Ectodermal cell (in vitro differentiated cells): ENCODE measurements at regions not wholly inside any gene's neighbourhood (a gene's known extent, or its start where the extent isn't known, plus 50 kb on each side); places are given as distances from the start of the nearest gene placed in this dataset.

ENCODE experiments used
- H3K27ac ChIP-seq: 2 replicates; pipeline ENCODE4 v1.7.0; 2013; ENCODE audit warnings: mild to moderate bottlenecking, low read depth, low read length; ENCODE audit not compliant: insufficient read depth, poor library complexity, severe bottlenecking
- H3K27me3 ChIP-seq: 2 replicates; pipeline ENCODE4 v1.7.0; 2013; ENCODE audit warnings: mild to moderate bottlenecking, low read length; ENCODE audit not compliant: insufficient read depth, control insufficient read depth, poor library complexity, severe bottlenecking
- H3K36me3 ChIP-seq: one replicate; pipeline ENCODE4 v1.7.0; 2013; ENCODE audit warnings: low read length; ENCODE audit not compliant: control insufficient read depth, insufficient read depth
- H3K4me1 ChIP-seq: one replicate; pipeline ENCODE4 v1.7.0; 2013; ENCODE audit warnings: low read length; ENCODE audit not compliant: control insufficient read depth, insufficient read depth
- H3K4me3 ChIP-seq: 2 replicates; pipeline ENCODE4 v1.7.0; 2013; ENCODE audit warnings: low read depth, low read length, control low read depth; ENCODE audit not compliant: insufficient read depth
- H3K9me3 ChIP-seq: 2 replicates; pipeline ENCODE4 v1.7.0; 2013; ENCODE audit warnings: mild to moderate bottlenecking, low read length, moderate library complexity; ENCODE audit not compliant: control insufficient read depth
- WGBS, 2 experiments: methylation state at CpG; one replicate each; pipeline ENCODE4 v1.1.7; 2013; ENCODE audit warnings: missing lambda C conversion rate in 2 of 2; 5-methylcytosine and 5-hydroxymethylcytosine counted together

DNA sequence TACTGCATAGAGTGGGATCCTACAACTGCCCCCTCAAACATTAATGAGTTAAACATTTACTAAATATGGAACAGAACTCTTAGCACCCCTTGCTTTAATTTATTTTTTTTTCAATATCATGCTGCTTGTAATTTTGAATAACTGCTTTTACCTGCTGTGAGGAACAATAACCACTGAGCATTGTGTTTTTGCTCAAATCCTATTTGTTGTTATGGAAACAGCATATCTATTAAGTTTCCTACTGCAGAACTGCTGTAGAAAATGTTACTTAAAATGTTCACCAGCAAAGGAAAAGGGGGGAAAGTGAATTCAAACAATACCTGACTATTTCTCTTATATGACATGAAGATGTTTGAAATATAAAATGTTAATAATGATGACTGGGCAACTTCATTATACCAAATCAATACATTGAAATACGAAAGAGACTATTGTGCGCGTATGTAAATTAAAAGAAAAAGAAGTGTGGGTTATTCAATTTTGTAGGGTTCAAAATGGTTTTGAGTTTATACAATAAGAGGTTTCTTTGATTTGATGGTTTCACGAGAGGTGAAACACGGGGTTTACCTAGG lies 1043.8 kb upstream of the NUDT12 start:
- no peaks in the 10 kb centered on the region for H3K27me3 ChIP-seq
- no peaks in the 10 kb centered on the region for H3K4me1 ChIP-seq
- WGBS, 2 experiments: 75 to 79% methylated on average over 4 to 5 of the region's 5 CpGs
- no peaks in the 10 kb centered on the region for H3K9me3 ChIP-seq
- H3K36me3 ChIP-seq: no peaks in the 10 kb centered on the region
- no peak overlapping the region for H3K4me3 ChIP-seq
- H3K27ac ChIP-seq: no peak overlapping the region

DNA sequence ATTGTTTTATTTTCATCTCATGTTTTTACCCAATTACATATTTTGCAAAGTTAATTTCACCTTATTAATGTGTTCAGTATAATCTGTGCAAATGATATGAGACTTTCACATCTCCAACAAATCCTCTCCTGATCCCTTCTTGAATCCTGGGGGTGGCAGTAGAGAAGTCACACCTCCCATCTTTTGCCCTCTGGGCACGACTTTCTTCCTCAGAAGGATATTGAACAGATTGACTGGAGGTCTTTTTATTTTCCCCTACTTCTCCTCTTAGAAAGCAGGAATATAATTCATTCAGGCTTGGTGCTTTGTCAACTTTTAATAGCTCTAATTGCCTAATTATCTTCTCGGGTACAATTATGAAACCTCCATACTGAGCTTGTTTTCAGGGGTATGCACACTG lies 1037.1 kb upstream of the NUDT12 start:
- Histone ChIP-seq H3K4me1 (no peaks in the 10 kb centered on the region), H3K27ac (no peak overlapping the region), H3K9me3 (no peaks in the 10 kb centered on the region), H3K4me3 (no peak overlapping the region), H3K36me3 (no peaks in the 10 kb centered on the region), H3K27me3 (no peaks in the 10 kb centered on the region)
- WGBS, 2 experiments: 93 to 100% methylated on average over 1 to 2 of the region's 2 CpGs

DNA sequence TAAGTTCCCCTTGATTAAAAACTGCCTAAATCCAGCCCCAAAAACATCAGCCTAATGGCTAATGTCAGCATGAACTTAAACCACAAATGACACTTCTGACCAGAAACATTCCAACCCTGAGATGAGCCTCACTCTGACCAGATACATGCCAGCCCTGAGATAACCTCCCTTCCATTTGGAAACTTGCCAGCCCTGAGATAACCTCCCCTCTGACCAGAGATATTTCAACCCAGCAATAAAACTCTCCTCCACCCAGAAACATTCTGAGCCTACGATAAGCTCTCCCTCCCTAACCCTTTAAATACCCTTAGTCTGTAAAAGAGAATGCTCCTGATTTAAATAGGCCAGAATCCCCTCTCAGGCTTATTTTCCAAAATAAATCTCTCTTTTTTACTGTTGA lies 1035.7 kb upstream of the NUDT12 start:
- H3K27me3 ChIP-seq: no peaks in the 10 kb centered on the region
- no peak overlapping the region for H3K4me3 ChIP-seq
- no peaks in the 10 kb centered on the region for H3K36me3 ChIP-seq
- 0% methylated on average over 1 of the region's 1 CpG for WGBS, 2 experiments
- no peaks in the 10 kb centered on the region for H3K4me1 ChIP-seq
- H3K27ac ChIP-seq: no peak overlapping the region
- no peaks in the 10 kb centered on the region for H3K9me3 ChIP-seq

DNA sequence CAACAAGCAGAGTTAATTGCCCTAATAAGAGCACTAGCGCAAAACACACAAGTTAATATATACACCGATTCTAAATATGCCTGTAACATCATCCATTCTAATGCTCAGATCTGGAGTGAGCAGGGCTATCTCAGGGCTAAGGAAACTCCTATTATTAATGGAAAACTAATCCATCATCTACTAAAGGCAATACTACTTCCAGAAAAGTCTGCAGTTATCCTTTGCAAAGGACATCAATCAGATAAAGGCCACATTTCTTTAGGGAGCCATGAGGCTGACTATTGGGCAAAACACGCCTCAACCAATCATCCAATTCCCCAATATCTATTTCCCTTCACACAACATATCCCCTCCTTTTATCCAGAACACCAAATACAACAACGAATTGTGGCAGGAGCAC lies 1032.3 kb upstream of the NUDT12 start:
- no peaks in the 10 kb centered on the region for H3K27me3 ChIP-seq
- no peaks in the 10 kb centered on the region for H3K4me1 ChIP-seq
- H3K36me3 ChIP-seq: no peaks in the 10 kb centered on the region
- no peak overlapping the region for H3K4me3 ChIP-seq
- H3K27ac ChIP-seq: no peak overlapping the region
- 92 to 94% methylated on average over 4 of the region's 4 CpGs for WGBS, 2 experiments
- H3K9me3 ChIP-seq: no peaks in the 10 kb centered on the region

- no peaks in the 10 kb centered on the region for H3K36me3 ChIP-seq
- H3K27me3 ChIP-seq: no peaks in the 10 kb centered on the region
- no peak overlapping the region for H3K4me3 ChIP-seq
- H3K27ac ChIP-seq: no peak overlapping the region
- no peaks in the 10 kb centered on the region for H3K4me1 ChIP-seq
- H3K9me3 ChIP-seq: no peaks in the 10 kb centered on the region
- 74 to 75% methylated on average over 5 of the region's 5 CpGs for WGBS, 2 experiments
Observed at GRCh38 chr5:104576677-104577076, 1014.1 kb upstream of the NUDT12 start.

DNA sequence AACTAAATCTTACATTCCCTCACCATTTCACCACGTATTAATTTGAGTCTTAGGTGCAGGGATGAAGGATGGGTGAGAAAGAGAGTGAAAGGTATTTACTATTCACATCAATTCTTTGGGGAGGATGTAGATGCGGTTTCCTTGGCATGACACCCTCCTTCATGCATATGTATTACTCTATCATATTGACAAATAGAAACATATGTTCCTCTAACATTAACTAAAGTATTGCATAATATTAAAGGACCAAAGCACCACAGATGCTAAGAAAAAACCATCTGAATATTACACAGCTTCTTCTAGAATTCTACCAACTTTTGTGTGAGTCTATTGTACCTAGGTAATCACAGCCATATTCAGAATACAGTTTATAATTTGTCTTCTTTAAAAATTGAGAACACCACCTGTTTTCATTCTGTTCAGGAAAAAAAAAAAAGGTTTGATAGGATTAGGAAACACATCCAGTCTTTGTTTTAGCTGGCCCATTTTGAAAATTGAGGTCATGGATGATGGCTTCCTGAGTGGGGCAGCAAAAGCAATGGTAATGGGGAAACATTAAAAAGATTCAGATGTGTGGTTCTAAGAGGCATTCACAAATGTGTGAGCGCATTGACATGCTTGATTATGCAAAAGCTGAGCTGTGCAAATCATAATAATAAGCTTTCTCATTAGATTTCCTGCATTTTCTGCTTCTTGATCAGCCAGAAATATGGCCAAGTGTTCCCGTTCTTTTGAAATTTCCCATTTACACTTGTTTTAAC lies 1011.5 kb upstream of the NUDT12 start:
- no peak overlapping the region for H3K4me3 ChIP-seq
- no peaks in the 10 kb centered on the region for H3K4me1 ChIP-seq
- no peaks in the 10 kb centered on the region for H3K9me3 ChIP-seq
- H3K27me3 ChIP-seq: no peaks in the 10 kb centered on the region
- H3K36me3 ChIP-seq: no peaks in the 10 kb centered on the region
- H3K27ac ChIP-seq: no peak overlapping the region
- 95 to 96% methylated on average over 2 to 3 of the region's 4 CpGs for WGBS, 2 experiments

GRCh38 chr5:104569621-104570020 lies 1007.0 kb upstream of the NUDT12 start:
- no peaks in the 10 kb centered on the region for H3K27me3 ChIP-seq
- H3K4me3 ChIP-seq: no peak overlapping the region
- no peaks in the 10 kb centered on the region for H3K9me3 ChIP-seq
- no peaks in the 10 kb centered on the region for H3K4me1 ChIP-seq
- H3K27ac ChIP-seq: no peak overlapping the region
- no peaks in the 10 kb centered on the region for H3K36me3 ChIP-seq
- 92 to 100% methylated on average over 1 of the region's 1 CpG for WGBS, 2 experiments

GRCh38 chr5:104564530-104564929 lies 1001.9 kb upstream of the NUDT12 start:
- no peaks in the 10 kb centered on the region for H3K27me3 ChIP-seq
- no peaks in the 10 kb centered on the region for H3K9me3 ChIP-seq
- no peaks in the 10 kb centered on the region for H3K36me3 ChIP-seq
- H3K4me3 ChIP-seq: no peak overlapping the region
- no peaks in the 10 kb centered on the region for H3K4me1 ChIP-seq
- WGBS, 2 experiments: 96 to 100% methylated on average over 1 to 4 of the region's 4 CpGs
- no peak overlapping the region for H3K27ac ChIP-seq

GRCh38 chr5:104556957-104557356 lies 994.4 kb upstream of the NUDT12 start:
- H3K4me1 ChIP-seq: no peaks in the 10 kb centered on the region
- no peak overlapping the region for H3K4me3 ChIP-seq
- WGBS, 2 experiments: 88 to 91% methylated on average over 3 of the region's 3 CpGs
- no peaks in the 10 kb centered on the region for H3K9me3 ChIP-seq
- no peaks in the 10 kb centered on the region for H3K36me3 ChIP-seq
- H3K27me3 ChIP-seq: no peaks in the 10 kb centered on the region
- H3K27ac ChIP-seq: no peak overlapping the region

DNA sequence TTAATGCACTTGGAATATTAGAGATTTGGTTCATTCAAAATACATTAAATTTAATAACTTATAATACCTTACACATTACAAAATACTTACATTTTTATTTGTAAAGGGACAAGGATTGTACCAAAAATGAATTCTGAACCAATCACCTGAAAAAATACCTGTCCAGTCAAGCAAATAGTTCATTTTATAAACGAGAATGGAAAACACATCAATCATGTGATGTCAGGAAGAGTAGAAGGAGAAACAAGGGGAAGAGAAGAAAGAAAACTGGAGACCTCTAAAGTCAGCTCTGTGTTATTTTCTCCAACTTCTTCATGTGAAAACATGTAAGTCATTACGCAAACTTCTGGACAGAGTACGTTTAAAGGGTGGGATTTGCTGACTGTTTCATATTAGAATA lies 989.0 kb upstream of the NUDT12 start:
- Histone ChIP-seq H3K36me3 (no peaks in the 10 kb centered on the region), H3K9me3 (no peaks in the 10 kb centered on the region), H3K27me3 (no peaks in the 10 kb centered on the region), H3K27ac (no peak overlapping the region), H3K4me1 (no peaks in the 10 kb centered on the region), H3K4me3 (no peak overlapping the region)
- WGBS, 2 experiments: 78 to 94% methylated on average over 2 to 3 of the region's 3 CpGs
